Panc1 (cell line): ENCODE measurements at regions not wholly inside any gene's neighbourhood (a gene's known extent, or its start where the extent isn't known, plus 50 kb on each side); places are given as distances from the start of the nearest gene placed in this dataset.

Experiments
- CTCF ChIP-seq: fragments of 450-650 bp; IDR thresholded peaks from 2 replicates; pipeline ENCODE4 v1.5.1; 2017; ENCODE audit warnings: mild to moderate bottlenecking
- POLR2AphosphoS5 ChIP-seq: IDR thresholded peaks from 2 replicates; pipeline ENCODE4 v1.6.1; 2012; ENCODE audit warnings: mild to moderate bottlenecking, low read depth, low read length, moderate library complexity
- REST ChIP-seq, 2 experiments: IDR thresholded peaks; 2 replicates each; pipeline ENCODE4 v1.6.1; 2011 to 2012; ENCODE audit warnings: low read depth in 2 of 2, control low read depth in 1 of 2, low read length in 1 of 2, mild to moderate bottlenecking in 1 of 2, moderate library complexity in 1 of 2; ENCODE audit not compliant: insufficient read depth in 1 of 2
- TCF7L2 ChIP-seq: IDR thresholded peaks from 2 replicates; pipeline ENCODE4 v1.6.1; 2011; ENCODE audit warnings: mild to moderate bottlenecking, low read depth, low read length, inconsistent platforms

GRCh38 chr5:116764941-116765340, 190.3 kb upstream of the SEMA6A start:
- TF ChIP-seq CTCF (no peak), POLR2AphosphoS5 (no peak), REST (IDR thresholded peaks at IDR 0.05; ENCODE audit: insufficient read depth in 1 of 2, low read depth in 2 of 2, low read length in 1 of 2) (no peak), TCF7L2 (no peak)
